H1 (cell line): ENCODE measurements at regions not wholly inside any gene's neighbourhood (a gene's known extent, or its start where the extent isn't known, plus 50 kb on each side); places are given as distances from the start of the nearest gene placed in this dataset.

Experiments
- ATF2 ChIP-seq: IDR thresholded peaks from 2 replicates; pipeline ENCODE4 v1.6.1; 2012; ENCODE audit warnings: low read length, inconsistent platforms
- CEBPB ChIP-seq: IDR thresholded peaks from 2 replicates; pipeline ENCODE4 v1.6.1; 2012; ENCODE audit warnings: low read depth, low read length
- CTCF ChIP-seq, 3 experiments: IDR thresholded peaks; 1 replicate in 2 of 3; 2 replicates in 1 of 3; pipeline versions ENCODE4 v1.5.1 to v1.6.1; 2011; ENCODE audit warnings: low read length in 3 of 3, mild to moderate bottlenecking in 3 of 3, inconsistent platforms in 2 of 3, low read depth in 1 of 3, moderate library complexity in 1 of 3; ENCODE audit not compliant: insufficient read depth in 1 of 3; ENCODE audit errors: control extremely low read depth in 1 of 3
- EZH2 ChIP-seq: fragments of 200-600 bp; sonication (generic); IDR thresholded peaks from 2 replicates; pipeline ENCODE4 v1.7.1; 2012; ENCODE audit warnings: low read depth, mild to moderate bottlenecking, moderate library complexity, low read length, inconsistent platforms; ENCODE audit not compliant: severe bottlenecking
- JUND ChIP-seq: IDR thresholded peaks from 2 replicates; pipeline ENCODE4 v1.6.1; 2011; ENCODE audit warnings: mild to moderate bottlenecking, improper control_type of control experiment, low read length
- PHF8 ChIP-seq: fragments of 200-600 bp; sonication (generic); conservative IDR thresholded peaks from 2 replicates; pipeline ENCODE4 v1.7.1; 2012; ENCODE audit warnings: low read depth, mild to moderate bottlenecking, inconsistent platforms, low read length, moderate library complexity
- POLR2A ChIP-seq, 2 experiments: IDR thresholded peaks; 1 replicate in 1 of 2; 2 replicates in 1 of 2; pipeline ENCODE4 v1.6.1; 2011; ENCODE audit warnings: low read depth in 2 of 2, low read length in 2 of 2, mild to moderate bottlenecking in 2 of 2; ENCODE audit errors: control extremely low read depth in 1 of 2
- SIN3A ChIP-seq, 2 experiments: IDR thresholded peaks in 1 of 2; conservative IDR thresholded peaks in 1 of 2; 2 replicates each; pipeline ENCODE4 v1.6.1; 2011 to 2012; ENCODE audit warnings: low read length in 2 of 2, improper control_type of control experiment in 1 of 2, low read depth in 1 of 2, mild to moderate bottlenecking in 1 of 2
- SP2 ChIP-seq: IDR thresholded peaks from 2 replicates; pipeline ENCODE4 v1.6.1; 2012; ENCODE audit warnings: mild to moderate bottlenecking, low read length, inconsistent platforms
- TAF1 ChIP-seq: IDR thresholded peaks from 2 replicates; pipeline ENCODE4 v1.6.1; 2011; ENCODE audit warnings: mild to moderate bottlenecking, low read depth, low read length
- TCF12 ChIP-seq: IDR thresholded peaks from 2 replicates; pipeline ENCODE4 v1.6.1; 2011; ENCODE audit warnings: low read depth, mild to moderate bottlenecking, low read length
- TF ChIP-seq, protein P1 (sequence below): IDR thresholded peaks from 2 replicates; pipeline ENCODE4 v1.6.1; 2012; ENCODE audit warnings: inconsistent platforms

- TF ChIP-seq CTCF (IDR thresholded peaks at IDR 0.05; ENCODE audit: control extremely low read depth in 1 of 3, insufficient read depth in 1 of 3, low read depth in 1 of 3, low read length in 3 of 3) (no peak), JUND (no peak), CEBPB (no peak), ATF2 (no peak), TCF12 (no peak), TAF1 (no peak), SIN3A (conservative IDR thresholded peaks at IDR 0.05 in 1 of 2, IDR thresholded peaks at IDR 0.05 in 1 of 2; ENCODE audit: low read depth in 1 of 2, low read length in 2 of 2) (no peak), EZH2 (no peak), PHF8 (no peak), POLR2A (IDR thresholded peaks at IDR 0.05; ENCODE audit: control extremely low read depth in 1 of 2, low read depth in 2 of 2, low read length in 2 of 2) (no peak), SP2 (no peak)
- TF ChIP-seq, protein P1, sequence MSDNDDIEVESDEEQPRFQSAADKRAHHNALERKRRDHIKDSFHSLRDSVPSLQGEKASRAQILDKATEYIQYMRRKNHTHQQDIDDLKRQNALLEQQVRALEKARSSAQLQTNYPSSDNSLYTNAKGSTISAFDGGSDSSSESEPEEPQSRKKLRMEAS, result no peak
These were observed 356.5 kb downstream of the GPATCH2 start for GRCh38 chr1:217274416-217274815.
